HepG2 (cell line): ENCODE measurements at regions not wholly inside any gene's neighbourhood (a gene's known extent, or its start where the extent isn't known, plus 50 kb on each side); places are given as distances from the start of the nearest gene placed in this dataset.

Experiments used
- ATAC-seq: fragments of 200-7000 bp; cut with Tn5 transposase; 3 replicates; pipeline ENCODE4 v1.9.1; 2020; ENCODE audit warnings: mild to moderate bottlenecking, moderate library complexity
- BruUV-seq: library from RNA; stranded (reverse); fragments of 400-500 nt; replicated peaks from 2 replicates; lab custom pipeline; 2021; lab: Mats Ljungman, UMichigan
- CTCF ChIA-PET: fragments of 300-600 bp; formaldehyde crosslinking; extraction: SDS; loops from one replicate; lab custom pipeline; 2021; ENCODE audit warnings: low total read pairs, inconsistent platforms, low intra/inter-chr PET ratio; lab: Yijun Ruan, JAX
- POLR2A ChIA-PET: fragments of 350-600 bp; sonication (Branson Sonifier 250); formaldehyde crosslinking; loops from one replicate; lab custom pipeline; 2020; ENCODE audit warnings: antibody characterized with exemption, inconsistent platforms; lab: Yijun Ruan, JAX
- DNase-seq: peaks from one replicate; pipeline ENCODE4 v3.0.0-alpha.2; 2015; ENCODE audit warnings: low spot score
- FAIRE-seq: peaks from 3 replicates; lab custom pipeline; 2011; peaks lifted over from hg19 to GRCh38; lab: Jason Lieb, UNC
- H2AFZ ChIP-seq: one replicate; pipeline ENCODE4 v1.6.1; 2011; ENCODE audit warnings: low read length, inconsistent platforms
- H3K27ac ChIP-seq: fragments of 300-600 bp; 3 replicates; pipeline ENCODE4 v1.8.0; 2011; ENCODE audit warnings: mixed run types, mild to moderate bottlenecking, mixed read lengths, low read length, inconsistent platforms; ENCODE audit not compliant: insufficient read depth; ENCODE audit errors: extremely low read length
- H3K27me3 ChIP-seq, 2 experiments: fragments of 200-600 bp in 1 of 2; 2 replicates in 1 of 2; 3 replicates in 1 of 2; pipeline versions ENCODE4 v1.6.0 to v1.8.0; 2011; ENCODE audit warnings: low read length in 2 of 2, mild to moderate bottlenecking in 2 of 2, moderate library complexity in 2 of 2, inconsistent platforms in 1 of 2; ENCODE audit not compliant: insufficient read depth in 2 of 2, control insufficient read depth in 1 of 2
- H3K36me3 ChIP-seq, 2 experiments: fragments of 200-600 bp in 1 of 2; replicated peaks in 1 of 2; 2 replicates in 1 of 2; 3 replicates in 1 of 2; pipeline versions ENCODE4 v1.5.1 to v1.8.0; 2011; ENCODE audit warnings: low read length in 2 of 2, inconsistent platforms in 1 of 2; ENCODE audit not compliant: insufficient read depth in 2 of 2, control insufficient read depth in 1 of 2
- H3K4me1 ChIP-seq: 2 replicates; pipeline ENCODE4 v1.5.1; 2012; ENCODE audit warnings: low read length, inconsistent platforms; ENCODE audit not compliant: insufficient read depth
- H3K4me2 ChIP-seq: 2 replicates; pipeline ENCODE4 v1.6.0; 2011; ENCODE audit warnings: low read depth, low read length, inconsistent platforms
- H3K4me3 ChIP-seq, 3 experiments: fragments of 200-600 bp in 1 of 3; sonication (generic), shearing (Covaris generic) in 1 of 3; replicated peaks in 1 of 3; 2 replicates each; pipeline ENCODE4 v1.5.1; 2011 to 2016; ENCODE audit warnings: low read length in 3 of 3, inconsistent platforms in 2 of 3, low read depth in 2 of 3, mild to moderate bottlenecking in 2 of 3, control low read depth in 1 of 3, mixed read lengths in 1 of 3; ENCODE audit not compliant: insufficient read depth in 1 of 3
- H3K79me2 ChIP-seq: one replicate; pipeline ENCODE4 v1.6.1; 2011; ENCODE audit warnings: low read length, inconsistent platforms; ENCODE audit not compliant: insufficient read depth
- H3K9ac ChIP-seq: 2 replicates; pipeline ENCODE4 v1.6.0; 2011; ENCODE audit warnings: mild to moderate bottlenecking, low read depth, low read length, inconsistent platforms; ENCODE audit not compliant: insufficient read depth
- H3K9me3 ChIP-seq: 2 replicates; pipeline ENCODE4 v1.5.1; 2012; ENCODE audit warnings: mild to moderate bottlenecking, low read length
- H4K20me1 ChIP-seq: 2 replicates; pipeline ENCODE4 v1.6.0; 2011; ENCODE audit warnings: inconsistent platforms, mild to moderate bottlenecking, low read length, moderate library complexity; ENCODE audit not compliant: insufficient read depth
- ATF1 ChIP-seq: IDR thresholded peaks from 2 replicates; pipeline ENCODE4 v1.6.1; 2016; ENCODE audit warnings: mild to moderate bottlenecking, control low read depth
- ATF4 ChIP-seq, 2 experiments: fragments of 450-650 bp in 1 of 2; sonication (generic) in 1 of 2; formaldehyde crosslinking; IDR thresholded peaks; 2 replicates each; pipeline versions ENCODE4 v1.5.0 to v1.8.0; 2020 to 2022; ENCODE audit warnings: mild to moderate bottlenecking in 1 of 2, missing genetic modification reagents in 1 of 2
- CBX5 ChIP-seq: sonication (generic); formaldehyde crosslinking; IDR thresholded peaks from 2 replicates; pipeline ENCODE4 v1.4.0; 2020; ENCODE audit warnings: missing genetic modification reagents, borderline replicate concordance
- CENPT ChIP-seq: sonication (generic); formaldehyde crosslinking; IDR thresholded peaks from 2 replicates; pipeline ENCODE4 v1.8.0; 2022; ENCODE audit warnings: low read depth, mild to moderate bottlenecking, moderate library complexity, missing genetic modification reagents
- DNMT1 ChIP-seq: sonication (generic); formaldehyde crosslinking; IDR thresholded peaks from 2 replicates; pipeline ENCODE4 v1.5.1; 2020; ENCODE audit warnings: mild to moderate bottlenecking, missing genetic modification reagents
- DZIP1 ChIP-seq: sonication (generic); formaldehyde crosslinking; IDR thresholded peaks from 2 replicates; pipeline ENCODE4 v1.5.0; 2020; ENCODE audit warnings: mild to moderate bottlenecking, missing genetic modification reagents
- IRF2 ChIP-seq: IDR thresholded peaks from 2 replicates; pipeline ENCODE4 v1.6.1; 2018; ENCODE audit warnings: missing genetic modification reagents, missing compliant biosample characterization
- MEF2D ChIP-seq: sonication (generic); formaldehyde crosslinking; IDR thresholded peaks from 2 replicates; pipeline ENCODE4 v1.5.1; 2020; ENCODE audit warnings: mild to moderate bottlenecking, missing genetic modification reagents
- NCOA5 ChIP-seq: sonication (generic); formaldehyde crosslinking; IDR thresholded peaks from 2 replicates; pipeline ENCODE4 v1.4.0; 2020; ENCODE audit warnings: missing genetic modification reagents
- SMARCE1 ChIP-seq: fragments of 450-650 bp; IDR thresholded peaks from 2 replicates; pipeline ENCODE4 v1.6.1; 2017; ENCODE audit warnings: borderline replicate concordance
- TCF7L2 ChIP-seq: IDR thresholded peaks from 2 replicates; pipeline ENCODE4 v1.6.1; 2011; ENCODE audit warnings: mild to moderate bottlenecking, low read depth, low read length, moderate library complexity
- ZNF275 ChIP-seq: sonication (generic); formaldehyde crosslinking; IDR thresholded peaks from 2 replicates; pipeline ENCODE4 v1.8.0; 2022; ENCODE audit warnings: missing genetic modification reagents, mild to moderate bottlenecking, inconsistent platforms, borderline replicate concordance
- ZNF331 ChIP-seq: sonication (generic); formaldehyde crosslinking; IDR thresholded peaks from 2 replicates; pipeline ENCODE4 v1.4.0; 2020; ENCODE audit warnings: missing genetic modification reagents
- ZNF598 ChIP-seq: sonication (generic); formaldehyde crosslinking; IDR thresholded peaks from 2 replicates; pipeline ENCODE4 v1.5.1; 2020; ENCODE audit warnings: mild to moderate bottlenecking, missing genetic modification reagents, borderline replicate concordance
- WGBS: methylation state at CpG from one replicate; pipeline ENCODE4 v1.1.6; 2017; ENCODE audit warnings: low lambda C conversion rate; 5-methylcytosine and 5-hydroxymethylcytosine counted together
- in situ Hi-C: cut with HindIII; loops from 2 replicates; pipeline ENCODE4 v1.10.0; 2017; ENCODE audit warnings: low pct_unique_long_range_greater_than_20kb; ENCODE audit not compliant: extremely low pct_ligation_motif_present
- intact Hi-C: fragments of 100-400 bp; cut with micrococcal nuclease; formaldehyde crosslinking; loops from one replicate; pipeline ENCODE4 v1.10.0; 2022; ENCODE audit not compliant: unreplicated experiment
- TF ChIP-seq, protein P1 (sequence below): IDR thresholded peaks from 2 replicates; pipeline ENCODE4 v1.6.1; 2018; ENCODE audit warnings: missing genetic modification reagents, mild to moderate bottlenecking, missing compliant biosample characterization

GRCh38 chr2:2575870-2576386 lies 244.9 kb upstream of the MYT1L start (continued):
- TF ChIP-seq ZNF331 (no peak), ATF4 (CRISPR knock-in tag; IDR thresholded peaks at IDR 0.05) (no peak), DZIP1 (CRISPR knock-in tag) (no peak), MEF2D (no peak), NCOA5 (CRISPR knock-in tag) (no peak), IRF2 (CRISPR knock-in tag) (no peak), ATF1 (CRISPR knock-in tag) (no peak), CBX5 (no peak)
- TF ChIP-seq, all 625 proteins: peak for 0

- no peak overlapping the region for H3K4me2 ChIP-seq
- BruUV-seq, result no TSS peak
- 48% methylated on average over 10 of the region's 10 CpGs for whole genome bisulfite sequencing
- no peaks in the 10 kb centered on the region for H4K20me1 ChIP-seq
- H3K9ac ChIP-seq, result no peak overlapping the region
- no peaks in the 10 kb centered on the region for H3K36me3 ChIP-seq
- no peaks in the 10 kb centered on the region for H3K4me1 ChIP-seq
- H3K79me2 ChIP-seq, result no peaks in the 10 kb centered on the region
- DNase-seq, result no peak
- ChIA-PET CTCF (no interaction called here), POLR2A (no interaction called here)
- in situ Hi-C loops, result no loop called here
- no peak overlapping the region for H3K4me3 ChIP-seq
- no peak for ATAC-seq
- no peak for FAIRE-seq
- intact Hi-C loops, result no loop called here
- no peak overlapping the region for H3K27ac ChIP-seq
- peaks cover 0 to 15% of the 10 kb centered on the region in 2 experiments; a peak in 1 of 5 replicates for H3K27me3 ChIP-seq
- no peak overlapping the region for H2AFZ ChIP-seq
- H3K9me3 ChIP-seq, result peaks cover 17% of the 10 kb centered on the region
- TF ChIP-seq TCF7L2, result no peak
- TF ChIP-seq, protein P1, sequence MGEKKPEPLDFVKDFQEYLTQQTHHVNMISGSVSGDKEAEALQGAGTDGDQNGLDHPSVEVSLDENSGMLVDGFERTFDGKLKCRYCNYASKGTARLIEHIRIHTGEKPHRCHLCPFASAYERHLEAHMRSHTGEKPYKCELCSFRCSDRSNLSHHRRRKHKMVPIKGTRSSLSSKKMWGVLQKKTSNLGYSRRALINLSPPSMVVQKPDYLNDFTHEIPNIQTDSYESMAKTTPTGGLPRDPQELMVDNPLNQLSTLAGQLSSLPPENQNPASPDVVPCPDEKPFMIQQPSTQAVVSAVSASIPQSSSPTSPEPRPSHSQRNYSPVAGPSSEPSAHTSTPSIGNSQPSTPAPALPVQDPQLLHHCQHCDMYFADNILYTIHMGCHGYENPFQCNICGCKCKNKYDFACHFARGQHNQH (CRISPR knock-in tag), result no peak
- TF ChIP-seq ZNF275 (CRISPR knock-in tag), result no peak
- no peak for TF ChIP-seq SMARCE1
- no peak for TF ChIP-seq DNMT1 (CRISPR knock-in tag)
- no peak for TF ChIP-seq CENPT
- TF ChIP-seq ZNF598 (CRISPR knock-in tag), result no peak
Measured at GRCh38 chr2:2575181-2575577, 244.1 kb upstream of the MYT1L start.
